BLaER1 treated with 17β-estradiol and CSF1 and Interleukin-3, amounts not matched to agents 10 nM and 100 nM (cell line): ENCODE measurements at regions not wholly inside any gene's neighbourhood (a gene's known extent, or its start where the extent isn't known, plus 50 kb on each side); places are given as distances from the start of the nearest gene placed in this dataset.
A peak's percentile ranks its signal among the peaks of the same experiment; 100 is the strongest.

Source experiments
- H3K27ac ChIP-seq, 11 experiments: shearing (Covaris generic); formaldehyde crosslinking; 2 replicates each; pipeline ENCODE4 v1.8.1; 2022
- H3K27me3 ChIP-seq, 11 experiments: shearing (Covaris generic); formaldehyde crosslinking; 2 replicates each; pipeline ENCODE4 v1.8.1; 2022
- H3K36me3 ChIP-seq, 11 experiments: shearing (Covaris generic); formaldehyde crosslinking; 2 replicates each; pipeline ENCODE4 v1.8.1; 2022
- H3K4me1 ChIP-seq, 10 experiments: shearing (Covaris generic); formaldehyde crosslinking; 2 replicates each; pipeline ENCODE4 v1.8.1; 2022
- H3K4me2 ChIP-seq, 11 experiments: shearing (Covaris generic); formaldehyde crosslinking; 2 replicates each; pipeline ENCODE4 v1.8.1; 2022
- H3K4me3 ChIP-seq, 10 experiments: shearing (Covaris generic); formaldehyde crosslinking; 2 replicates each; pipeline ENCODE4 v1.8.1; 2022
- H3K9ac ChIP-seq, 11 experiments: shearing (Covaris generic); formaldehyde crosslinking; 2 replicates each; pipeline ENCODE4 v1.8.1; 2022
- H3K9me3 ChIP-seq, 11 experiments: shearing (Covaris generic); formaldehyde crosslinking; replicated peaks in 1 of 11; 2 replicates each; pipeline ENCODE4 v1.8.1; 2022
- H4K20me1 ChIP-seq, 11 experiments: shearing (Covaris generic); formaldehyde crosslinking; 2 replicates each; pipeline ENCODE4 v1.8.1; 2022
- Cebpa-rat ChIP-seq, 11 experiments: shearing (Covaris generic); IDR thresholded peaks; 2 replicates each; pipeline ENCODE4 v1.8.1; 2022

GRCh38 chr16:85391175-85391707, 221.9 kb upstream of the GSE1 start:
- TF ChIP-seq Cebpa-rat (IDR thresholded peaks at IDR 0.05): no peak
- H3K9me3 ChIP-seq: no peaks in the 10 kb centered on the region
- H3K4me1 ChIP-seq: peaks cover 24 to 64% (median 42%) of the 10 kb centered on the region in 10 experiments
- H3K9ac ChIP-seq: no peak overlapping the region
- H4K20me1 ChIP-seq: peaks cover 0 to 20% (median 7%) of the 10 kb centered on the region in 11 experiments; a peak in 10 of 22 replicates
- H3K4me2 ChIP-seq: no peak overlapping the region
- H3K36me3 ChIP-seq: no peaks in the 10 kb centered on the region
- no peak overlapping the region for H3K4me3 ChIP-seq
- peaks cover 0 to 20% (median 0%) of the 10 kb centered on the region in 11 experiments; a peak in 7 of 22 replicates for H3K27me3 ChIP-seq
- H3K27ac ChIP-seq: no peak overlapping the region

GRCh38 chr16:85391769-85392583, 221.1 kb upstream of the GSE1 start:
- Histone ChIP-seq H3K4me2 (peak overlapping the region in 2 of 11 experiments; percentile 74 to 95; a peak in 3 of 22 replicates), H3K27me3 (peaks cover 0 to 28% (median 0%) of the 10 kb centered on the region in 11 experiments; a peak in 7 of 22 replicates), H3K4me1 (peaks cover 30 to 66% (median 44%) of the 10 kb centered on the region in 10 experiments), H3K9ac (no peak overlapping the region), H3K4me3 (no peak overlapping the region), H3K9me3 (no peaks in the 10 kb centered on the region), H4K20me1 (peaks cover 0 to 27% (median 12%) of the 10 kb centered on the region in 11 experiments; a peak in 11 of 22 replicates), H3K36me3 (no peaks in the 10 kb centered on the region), H3K27ac (no peak overlapping the region)
- TF ChIP-seq Cebpa-rat (IDR thresholded peaks at IDR 0.05): no peak

DNA sequence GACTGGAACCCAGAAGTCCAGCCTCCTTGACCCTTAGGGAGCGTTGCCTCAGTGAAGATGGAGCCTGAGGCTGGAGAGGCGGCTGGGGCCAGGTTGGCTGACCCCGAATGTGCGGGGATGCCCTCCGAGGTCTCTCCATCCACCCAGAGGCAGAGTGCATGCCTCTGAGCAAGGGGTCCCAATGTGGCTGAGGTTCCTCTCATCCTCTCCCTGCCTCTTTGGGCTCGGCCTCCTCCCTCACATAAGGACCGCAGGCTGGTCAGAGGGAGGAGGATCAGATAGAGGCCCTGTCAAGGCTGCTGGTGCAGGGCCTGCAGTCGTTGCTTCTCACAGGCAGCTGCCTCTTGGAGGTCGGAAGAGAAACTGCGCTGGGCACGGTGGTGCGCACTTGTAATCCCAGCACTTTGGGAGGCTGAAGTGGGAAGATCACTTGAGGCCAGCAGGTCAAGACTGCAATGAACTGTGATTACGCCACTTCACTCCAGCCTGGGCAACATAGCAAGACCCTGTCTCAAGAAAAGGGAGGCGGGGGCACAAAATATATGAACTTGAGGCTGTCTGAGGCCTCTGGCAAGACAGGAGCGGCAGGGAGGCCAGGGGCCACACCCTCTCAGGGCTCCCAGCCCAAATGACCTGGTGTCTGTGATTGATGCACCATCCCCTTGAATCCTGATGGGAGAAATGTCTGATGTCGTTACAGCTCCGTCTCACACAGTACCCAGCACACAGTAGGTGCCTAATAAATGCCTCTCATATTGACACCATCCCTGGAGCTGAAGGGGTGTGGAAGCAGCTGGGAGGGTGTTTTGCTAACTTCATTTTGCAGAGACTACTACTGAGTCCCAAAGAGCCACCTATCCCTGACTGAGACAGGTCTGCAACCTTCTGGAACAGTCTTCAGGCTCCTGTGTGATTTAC, 220.1 kb upstream of the GSE1 start:
- TF ChIP-seq Cebpa-rat (IDR thresholded peaks at IDR 0.05): no peak
- no peaks in the 10 kb centered on the region for H3K9me3 ChIP-seq
- no peaks in the 10 kb centered on the region for H3K36me3 ChIP-seq
- peaks cover 0 to 37% (median 0%) of the 10 kb centered on the region in 11 experiments; a peak in 7 of 22 replicates for H3K27me3 ChIP-seq
- H4K20me1 ChIP-seq: peaks cover 0 to 34% (median 13%) of the 10 kb centered on the region in 11 experiments; a peak in 11 of 22 replicates
- no peak overlapping the region for H3K4me3 ChIP-seq
- H3K4me1 ChIP-seq: peaks cover 37 to 76% (median 54%) of the 10 kb centered on the region in 10 experiments
- peak overlapping the region in 3 of 11 experiments; percentile 23 to 62 (median 47); a peak in 4 of 22 replicates for H3K9ac ChIP-seq
- H3K4me2 ChIP-seq: peak overlapping the region in 8 of 11 experiments; percentile 74 to 95 (median 89); a peak in 15 of 22 replicates
- H3K27ac ChIP-seq: no peak overlapping the region

DNA sequence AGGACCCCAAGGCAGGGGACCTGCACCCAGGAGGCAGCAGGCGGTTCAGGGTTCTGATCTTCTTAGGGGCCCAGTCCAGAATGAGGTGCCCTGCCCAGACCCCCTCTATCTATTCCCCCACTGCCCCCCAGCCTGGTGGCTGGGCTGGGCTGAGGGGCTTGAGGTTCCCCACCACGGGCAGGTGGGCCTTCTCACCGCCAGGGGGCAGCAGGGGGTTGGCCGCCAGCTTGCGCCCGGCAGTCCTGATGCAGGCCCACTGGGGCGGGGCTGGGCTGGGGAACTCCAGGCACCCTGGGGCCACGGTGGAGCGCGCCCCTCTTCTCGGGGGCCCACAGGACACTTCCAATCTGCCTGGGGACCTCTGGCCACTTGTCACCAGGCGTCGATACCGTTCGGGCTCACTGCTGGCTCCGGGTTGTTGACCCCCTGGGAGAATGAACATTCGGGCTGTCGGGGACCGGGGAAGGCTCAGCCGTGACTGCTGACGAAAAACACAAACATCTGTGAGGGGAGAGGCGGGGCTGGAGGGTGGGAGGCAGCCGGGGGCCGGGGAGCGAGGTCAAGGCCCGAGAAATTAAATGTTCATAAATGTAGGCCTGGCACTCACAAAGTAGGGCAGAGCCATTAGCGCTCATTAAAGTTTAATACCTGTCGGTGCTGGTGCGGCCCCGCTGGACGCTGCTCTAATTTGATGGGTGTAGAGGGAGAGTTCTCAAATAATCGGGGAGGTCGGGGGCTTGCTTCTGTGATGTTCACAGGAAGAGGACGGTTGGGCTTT, 219.3 kb upstream of the GSE1 start:
- peak overlapping the region; percentile 74 to 95 (median 90) for H3K4me2 ChIP-seq
- H3K27ac ChIP-seq: peak overlapping the region in 3 of 11 experiments; percentile 10 to 40 (median 34); a peak in 2 of 22 replicates
- H3K36me3 ChIP-seq: no peaks in the 10 kb centered on the region
- peaks cover 0 to 39% (median 13%) of the 10 kb centered on the region in 11 experiments; a peak in 11 of 22 replicates for H4K20me1 ChIP-seq
- H3K9ac ChIP-seq: peak overlapping the region in 6 of 11 experiments; percentile 25 to 62 (median 42); a peak in 8 of 22 replicates
- TF ChIP-seq Cebpa-rat (IDR thresholded peaks at IDR 0.05): no peak
- H3K27me3 ChIP-seq: peaks cover 0 to 44% (median 0%) of the 10 kb centered on the region in 11 experiments; a peak in 7 of 22 replicates
- peaks cover 37 to 84% (median 63%) of the 10 kb centered on the region in 10 experiments for H3K4me1 ChIP-seq
- H3K9me3 ChIP-seq: no peaks in the 10 kb centered on the region
- H3K4me3 ChIP-seq: peak overlapping the region in 4 of 10 experiments; percentile 27 to 51 (median 35); a peak in 4 of 20 replicates

DNA sequence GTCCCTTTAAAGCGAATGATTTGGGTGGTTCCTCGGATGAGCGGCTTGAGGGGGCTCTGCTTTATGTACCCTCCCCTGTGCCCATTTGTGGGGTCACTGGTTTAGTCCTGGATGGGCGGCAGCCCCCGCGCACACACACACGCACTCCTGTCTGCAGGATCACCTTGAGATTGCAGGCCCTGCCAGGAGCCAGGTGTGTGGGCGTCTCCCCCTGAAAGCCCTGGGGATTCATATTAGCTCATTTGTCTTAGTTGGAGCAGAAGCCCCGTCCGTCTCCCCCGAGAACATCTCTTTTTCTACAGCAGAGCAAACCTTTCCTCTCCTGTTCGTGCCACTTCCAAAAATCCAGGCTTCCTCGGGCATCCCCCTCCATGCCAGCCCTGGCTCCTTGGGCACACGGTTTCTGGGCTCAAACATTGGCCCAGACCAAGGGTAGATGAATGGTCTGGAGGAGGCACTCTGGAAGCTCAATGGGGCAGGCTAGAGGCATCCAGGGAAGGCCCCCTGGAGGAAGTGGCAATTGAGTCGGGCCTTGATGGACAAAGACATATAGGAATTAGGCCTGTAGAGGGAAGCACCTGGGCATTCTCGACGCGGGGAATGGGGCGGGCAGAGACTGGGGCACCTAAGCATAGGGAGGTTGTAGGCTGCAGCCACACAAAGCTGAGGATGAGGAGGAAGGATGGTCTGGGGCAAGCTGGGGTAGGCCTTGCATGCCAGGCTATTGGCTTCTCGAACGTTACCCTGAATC, 218.5 kb upstream of the GSE1 start:
- peaks cover 0 to 45% (median 13%) of the 10 kb centered on the region in 11 experiments; a peak in 11 of 22 replicates for H4K20me1 ChIP-seq
- no peaks in the 10 kb centered on the region for H3K9me3 ChIP-seq
- peak overlapping the region; percentile 74 to 95 (median 90) for H3K4me2 ChIP-seq
- 0 out of 20 replicates have a peak overlapping the region, but pooled peaks of 3 of the 10 experiments have one; percentile 11 to 43 (median 27) for H3K4me3 ChIP-seq
- peak overlapping the region in 3 of 11 experiments; percentile 33 to 40 (median 34); a peak in 3 of 22 replicates for H3K27ac ChIP-seq
- peaks cover 37 to 87% (median 71%) of the 10 kb centered on the region in 10 experiments for H3K4me1 ChIP-seq
- H3K36me3 ChIP-seq: no peaks in the 10 kb centered on the region
- no peak for TF ChIP-seq Cebpa-rat (IDR thresholded peaks at IDR 0.05)
- peaks cover 0 to 44% (median 0%) of the 10 kb centered on the region in 11 experiments; a peak in 7 of 22 replicates for H3K27me3 ChIP-seq
- H3K9ac ChIP-seq: peak overlapping the region in 5 of 11 experiments; percentile 30 to 62 (median 47); a peak in 8 of 22 replicates

DNA sequence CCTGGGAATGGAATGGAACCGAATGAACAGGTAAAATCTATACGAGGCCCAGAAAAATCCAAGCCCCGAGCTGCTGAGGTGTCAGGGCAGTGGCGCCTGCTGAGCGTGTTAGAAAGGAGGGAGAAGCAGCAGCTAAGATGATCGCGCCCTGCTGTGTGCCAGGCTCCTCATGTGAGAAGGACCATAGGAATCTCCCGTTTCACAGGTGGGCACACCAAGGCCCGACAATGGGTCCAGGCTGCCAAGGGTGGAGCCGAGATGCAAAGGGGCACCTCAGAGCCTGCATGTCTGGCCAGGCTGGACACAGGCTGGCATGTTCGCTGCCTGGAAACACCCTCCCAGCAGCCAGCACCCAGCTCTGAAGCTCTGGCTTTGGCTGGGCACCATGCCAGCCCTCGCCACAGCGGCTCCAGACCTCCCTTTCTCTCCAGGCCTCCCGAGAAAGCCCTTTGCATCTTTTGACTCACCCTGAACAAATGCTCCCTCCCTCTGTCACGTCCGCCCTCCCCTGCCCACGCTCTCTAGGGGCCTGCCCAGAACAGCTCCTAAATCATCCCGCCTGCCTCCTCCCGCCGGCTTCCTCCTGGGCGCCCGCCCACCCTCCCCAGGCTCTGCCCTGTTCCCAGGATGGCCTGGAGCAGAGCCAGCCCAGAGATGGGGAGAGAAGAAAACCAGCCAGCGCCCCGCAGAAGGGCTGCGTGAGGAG, 217.8 kb upstream of the GSE1 start:
- Histone ChIP-seq H3K36me3 (no peaks in the 10 kb centered on the region), H4K20me1 (peaks cover 0 to 45% (median 13%) of the 10 kb centered on the region in 11 experiments; a peak in 11 of 22 replicates), H3K27ac (peak overlapping the region in 6 of 11 experiments; percentile 9 to 47 (median 30); a peak in 6 of 22 replicates), H3K4me2 (peak overlapping the region; percentile 74 to 95 (median 90)), H3K4me3 (peak overlapping the region in 1 of 10 experiments; percentile 11; a peak in 1 of 20 replicates), H3K9me3 (no peaks in the 10 kb centered on the region), H3K27me3 (peaks cover 0 to 44% (median 0%) of the 10 kb centered on the region in 11 experiments; a peak in 7 of 22 replicates), H3K4me1 (peaks cover 45 to 94% (median 78%) of the 10 kb centered on the region in 10 experiments), H3K9ac (peak overlapping the region in 6 of 11 experiments; percentile 5 to 65 (median 52); a peak in 13 of 22 replicates)
- TF ChIP-seq Cebpa-rat (IDR thresholded peaks at IDR 0.05): no peak
